Suppressor macrophage (primary cell): ENCODE measurements at regions not wholly inside any gene's neighbourhood (a gene's known extent, or its start where the extent isn't known, plus 50 kb on each side); places are given as distances from the start of the nearest gene placed in this dataset.
"Not testable (repeated sequence)": the region's sequence is repeated elsewhere in the genome, so short reads cannot be mapped to it uniquely, and the experiment has no call there.

Experiments
- DNase-seq, 4 experiments: peaks; one replicate each; pipeline ENCODE4 v3.0.0-alpha.2; 2020 to 2022

GRCh38 chr5:155624597-155625241 is 611.2 kb downstream of the KIF4B start:
- DNase-seq: no peak

GRCh38 chr5:155625315-155625714 is 611.8 kb downstream of the KIF4B start:
- DNase-seq: no peak

DNA sequence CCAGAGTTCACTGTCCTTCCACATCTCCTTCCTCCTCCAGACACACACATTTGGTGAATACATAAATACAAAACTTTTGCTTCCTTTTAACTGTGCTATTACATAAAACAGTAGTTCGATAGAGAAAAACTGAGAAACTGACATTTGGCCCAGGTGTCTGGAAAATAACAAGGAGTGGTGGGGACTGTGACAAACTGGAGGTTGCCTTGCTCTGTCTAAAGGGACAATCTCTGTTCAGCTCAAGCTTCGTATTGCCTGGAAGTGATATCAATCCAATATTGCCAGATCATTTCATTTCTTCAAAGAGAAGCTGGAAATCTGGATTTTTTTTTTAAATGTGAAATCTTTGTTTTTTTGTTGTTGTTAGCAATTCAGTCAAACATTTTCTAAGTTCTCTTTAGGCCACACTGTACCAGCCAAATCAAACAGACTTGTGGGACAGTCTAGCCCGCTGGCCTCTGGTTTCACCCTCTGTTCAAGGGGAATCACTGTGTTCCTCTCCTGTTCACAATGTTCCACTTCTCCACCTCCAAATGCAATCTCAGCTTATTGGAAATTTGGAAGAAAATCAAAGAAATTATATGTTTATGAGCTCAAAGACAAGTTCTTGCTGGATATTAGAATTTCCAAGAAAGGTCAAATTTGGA is 612.5 kb downstream of the KIF4B start:
- no peak for DNase-seq

DNA sequence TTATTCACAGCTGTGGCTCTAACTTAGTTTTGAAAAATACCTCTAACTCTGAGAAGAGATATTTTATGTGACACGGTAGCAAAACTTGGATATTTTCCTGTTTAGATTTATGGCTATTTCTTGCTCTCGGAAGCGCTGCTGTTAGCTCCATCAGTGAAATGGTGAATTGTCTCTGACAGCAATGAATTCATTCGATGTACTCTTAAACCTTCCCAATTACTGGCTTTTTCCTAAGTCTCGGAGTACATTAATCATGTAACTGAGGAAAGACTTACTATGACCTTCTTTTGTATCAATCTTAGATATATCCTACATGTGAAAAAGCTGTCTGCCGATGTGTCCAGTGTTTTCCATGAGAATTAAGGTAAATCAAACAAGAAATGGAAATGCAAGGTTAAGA is 613.0 kb downstream of the KIF4B start:
- DNase-seq: no peak

DNA sequence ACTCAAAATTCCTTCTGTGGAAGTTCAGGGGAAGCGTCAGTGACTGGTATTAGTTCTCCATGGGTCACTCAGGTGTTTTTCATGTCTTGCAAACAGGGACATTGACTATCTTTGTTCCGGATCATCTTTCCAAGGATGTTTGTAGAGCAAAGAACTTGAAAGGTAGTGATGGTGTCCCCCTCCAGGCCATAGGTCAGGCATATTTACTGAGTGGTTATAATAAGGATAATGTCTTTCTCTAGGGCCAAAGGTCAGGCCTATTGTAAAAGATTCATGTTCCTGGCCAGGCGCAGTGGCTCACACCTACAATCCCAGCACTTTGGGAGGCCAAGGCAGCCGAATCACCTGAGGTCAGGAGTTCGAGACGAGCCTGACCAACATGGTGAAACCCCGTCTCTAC is 614.8 kb downstream of the KIF4B start:
- no peak for DNase-seq

- DNase-seq: no peak
These were observed 616.0 kb downstream of the KIF4B start for GRCh38 chr5:155629597-155629996.

GRCh38 chr5:155631116-155631515 is 617.6 kb downstream of the KIF4B start:
- DNase-seq: no peak

DNA sequence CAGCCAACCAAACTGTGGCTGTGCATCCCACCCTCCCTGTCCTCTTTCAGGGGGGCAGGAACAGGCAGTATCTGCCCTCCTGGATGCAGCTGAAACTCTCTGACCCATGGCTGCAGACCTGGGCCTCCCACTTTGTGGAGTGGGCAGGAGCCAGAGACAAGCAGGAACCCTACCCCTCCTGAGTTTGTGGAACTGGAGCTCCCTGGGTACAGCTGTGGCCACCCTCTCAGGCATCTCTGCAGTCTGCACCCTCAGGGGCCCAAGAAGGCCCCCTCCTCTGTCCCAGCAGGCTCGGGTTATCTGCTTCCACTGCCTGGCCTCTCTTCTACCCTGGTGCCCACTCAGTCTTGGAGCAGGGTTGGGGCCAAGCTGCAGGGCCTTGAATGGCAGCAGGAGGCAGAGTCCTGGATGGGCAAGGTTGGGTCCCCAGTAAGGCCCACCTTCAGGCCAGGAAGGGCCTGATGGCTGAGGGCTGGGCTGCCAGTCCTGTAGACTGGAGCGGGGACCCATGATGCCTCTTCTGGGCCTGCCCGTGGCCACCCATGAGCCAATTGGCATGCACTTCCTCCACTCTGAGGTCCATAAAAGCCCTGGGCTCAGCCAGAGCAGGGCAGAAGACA is 619.9 kb downstream of the KIF4B start:
- DNase-seq: no peak

- no peak for DNase-seq
These were observed 636.1 kb downstream of the KIF4B start for GRCh38 chr5:155649666-155650065.

- DNase-seq: no peak
These were observed 642.0 kb downstream of the KIF4B start for GRCh38 chr5:155655569-155655968.

DNA sequence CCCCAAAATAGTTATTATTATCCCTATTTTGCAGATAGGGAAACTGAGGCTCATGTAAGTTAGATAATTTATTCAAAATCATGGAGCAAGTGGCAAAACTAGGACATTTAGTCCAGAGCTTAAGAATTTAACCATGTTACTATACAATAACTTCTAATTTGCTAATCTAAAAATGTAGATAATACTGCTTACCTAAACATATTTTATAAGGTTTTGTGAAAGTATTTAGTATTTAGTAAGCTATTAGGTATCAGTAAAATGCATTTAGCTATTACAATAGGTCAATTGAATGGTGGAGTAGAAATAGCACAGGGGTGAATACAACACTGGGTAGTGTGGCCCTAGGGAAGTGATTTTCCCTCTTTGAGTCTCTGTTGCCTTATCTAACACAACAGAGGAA is 648.3 kb downstream of the KIF4B start:
- no peak for DNase-seq

- no peak for DNase-seq
These were observed 651.8 kb downstream of the KIF4B start for GRCh38 chr5:155665361-155665760.

- not testable (repeated sequence) for DNase-seq
These were observed 655.0 kb upstream of the SGCD start for GRCh38 chr5:155672001-155672400.

DNA sequence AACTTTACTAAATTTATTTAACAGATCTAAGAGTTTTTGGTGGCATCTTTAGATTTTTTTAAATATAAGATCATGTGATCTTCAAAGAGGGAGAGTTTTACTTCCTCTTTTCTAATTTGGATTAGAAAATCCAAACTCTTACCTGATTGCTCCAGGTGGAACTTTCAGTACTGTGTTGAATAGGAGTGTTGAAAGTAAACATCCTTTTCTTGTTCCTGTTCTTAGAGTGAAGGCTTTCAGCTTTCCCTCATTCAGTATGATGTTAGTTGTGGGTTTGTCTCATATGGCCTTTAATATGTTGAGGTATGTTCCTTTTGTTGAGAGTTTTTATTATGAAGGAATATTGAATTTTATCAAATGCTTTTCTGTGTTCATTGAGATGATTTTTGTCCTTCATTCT is 650.0 kb upstream of the SGCD start:
- DNase-seq: no peak

- no peak for DNase-seq
These were observed 648.6 kb upstream of the SGCD start for GRCh38 chr5:155678371-155678770.

- DNase-seq: no peak
These were observed 647.4 kb upstream of the SGCD start for GRCh38 chr5:155679530-155679929.

GRCh38 chr5:155684417-155684816 is 642.5 kb upstream of the SGCD start:
- DNase-seq: no peak

GRCh38 chr5:155686131-155686530 is 640.8 kb upstream of the SGCD start:
- DNase-seq: no peak

- no peak for DNase-seq
These were observed 637.6 kb upstream of the SGCD start for GRCh38 chr5:155689406-155689805.

DNA sequence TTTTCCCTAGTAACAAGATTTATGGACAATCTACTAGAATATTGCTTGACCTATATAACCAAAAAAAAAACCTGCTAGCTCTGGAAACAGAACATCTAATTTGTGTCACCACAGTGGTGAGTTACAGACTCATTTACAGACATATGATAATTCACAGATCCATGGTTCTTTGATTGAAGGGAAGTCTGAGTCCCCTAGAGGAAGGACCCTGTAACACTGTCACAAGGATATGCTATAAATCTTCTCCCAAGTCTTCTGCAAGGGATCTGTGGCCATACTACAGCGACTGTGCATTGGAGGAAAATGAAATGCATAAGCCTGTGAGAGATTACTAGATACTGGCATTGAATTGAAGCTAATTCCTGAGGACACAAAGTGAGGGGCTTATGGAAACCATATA is 630.6 kb upstream of the SGCD start:
- DNase-seq: no peak

DNA sequence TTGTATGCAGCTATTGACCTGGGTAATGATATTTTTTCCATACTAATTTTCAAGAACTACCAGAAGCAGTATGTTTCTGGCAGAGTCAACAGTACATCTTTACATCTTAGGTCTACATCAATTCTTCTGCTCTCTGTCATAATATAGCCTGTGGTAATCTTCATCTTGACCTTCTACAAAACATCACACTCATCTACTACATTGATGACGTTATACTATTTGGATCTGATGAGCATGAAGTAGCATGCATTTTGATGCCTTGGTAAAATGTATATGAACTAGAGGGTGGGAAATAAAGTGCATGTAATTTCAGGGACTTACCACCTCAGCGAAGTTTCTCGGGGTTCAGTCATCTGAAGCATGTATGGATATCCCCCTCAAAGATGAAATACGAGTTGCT is 629.7 kb upstream of the SGCD start:
- DNase-seq: no peak

DNA sequence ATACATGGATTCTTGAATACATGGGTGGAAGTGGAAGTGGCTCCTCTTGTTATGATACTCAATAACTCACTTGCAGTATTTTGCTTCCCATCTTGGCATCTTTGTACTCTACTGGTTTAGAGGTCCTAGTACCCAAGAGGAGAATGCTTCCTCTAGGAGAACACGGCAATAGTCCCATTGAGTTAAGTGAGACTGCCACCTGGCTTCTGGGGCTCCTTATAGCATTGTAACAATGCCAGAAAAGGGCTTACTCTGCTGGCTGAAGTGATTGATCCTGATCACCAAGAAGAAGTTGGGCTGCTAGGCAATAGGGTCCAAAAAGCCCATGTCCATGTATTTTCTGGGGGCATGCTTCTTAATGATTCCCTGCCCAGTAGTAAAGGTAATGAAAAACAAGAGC is 627.6 kb upstream of the SGCD start:
- no peak for DNase-seq

DNA sequence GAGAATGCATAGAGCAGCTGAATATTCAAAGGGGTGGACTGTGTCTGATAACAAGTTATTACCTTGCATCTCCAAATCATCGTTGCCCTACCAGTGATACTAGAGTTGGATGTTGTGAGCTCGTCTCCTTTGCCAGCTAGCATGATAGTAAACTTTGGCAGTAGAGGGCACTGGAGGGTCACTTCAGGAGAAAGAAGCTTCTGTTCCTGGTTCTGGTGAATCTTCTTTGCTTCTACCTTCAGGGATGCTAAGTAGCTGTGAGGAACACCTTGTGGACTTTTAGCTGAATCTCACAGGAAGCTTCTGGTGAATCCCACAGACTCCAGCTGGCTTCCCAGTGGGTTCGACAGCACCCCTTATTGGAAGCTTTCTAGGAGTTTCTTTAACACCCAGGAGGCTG is 626.6 kb upstream of the SGCD start:
- DNase-seq: peak in 1 of 4 experiments; percentile 0

DNA sequence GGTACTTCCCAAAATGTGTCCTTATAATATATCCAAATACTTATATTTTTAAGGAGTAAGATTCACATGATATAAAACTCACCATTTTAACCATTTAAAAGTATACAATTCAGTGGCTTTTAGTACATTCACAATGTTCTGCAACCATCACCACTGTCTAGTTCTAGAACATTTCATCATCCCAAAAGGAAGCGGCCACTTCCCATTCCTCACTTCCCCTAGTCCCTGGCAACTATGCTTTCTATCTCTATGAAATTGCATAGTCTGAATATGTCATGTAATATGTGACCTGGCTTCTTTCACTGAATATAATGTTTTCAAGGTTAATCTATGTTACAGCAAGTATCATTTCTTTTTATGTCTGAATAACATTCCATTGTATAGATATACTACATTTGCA is 615.1 kb upstream of the SGCD start:
- peak in 2 of 4 experiments; percentile 10 to 24 for DNase-seq
